ENCODE measurements at regions not wholly inside any gene's neighbourhood (a gene's known extent, or its start where the extent isn't known, plus 50 kb on each side); places are given as distances from the start of the nearest gene placed in this dataset.
"Not testable (repeated sequence)": the region's sequence is repeated elsewhere in the genome, so short reads cannot be mapped to it uniquely, and the experiment has no call there.

DNA sequence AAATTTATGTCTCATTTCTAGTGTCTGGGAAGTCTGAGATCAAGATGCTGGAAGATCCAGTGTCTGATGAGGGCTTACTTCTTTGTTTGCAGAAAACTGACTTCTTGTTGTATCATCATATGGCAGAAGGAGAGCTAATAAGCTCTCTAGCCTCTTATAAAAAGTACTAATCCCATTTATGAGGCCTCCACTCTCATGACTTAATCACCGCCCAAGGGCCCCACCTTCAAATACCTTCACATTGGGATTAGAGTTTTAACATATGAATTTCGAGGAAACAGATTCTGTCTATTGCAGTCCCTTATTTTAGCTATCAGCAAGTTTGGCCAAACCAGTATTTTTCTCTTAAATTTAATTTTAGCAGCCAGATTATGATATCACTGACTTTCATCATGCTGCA lies 150.2 kb upstream of the TMPRSS15 start:
- DNase-seq, result no peak

DNA sequence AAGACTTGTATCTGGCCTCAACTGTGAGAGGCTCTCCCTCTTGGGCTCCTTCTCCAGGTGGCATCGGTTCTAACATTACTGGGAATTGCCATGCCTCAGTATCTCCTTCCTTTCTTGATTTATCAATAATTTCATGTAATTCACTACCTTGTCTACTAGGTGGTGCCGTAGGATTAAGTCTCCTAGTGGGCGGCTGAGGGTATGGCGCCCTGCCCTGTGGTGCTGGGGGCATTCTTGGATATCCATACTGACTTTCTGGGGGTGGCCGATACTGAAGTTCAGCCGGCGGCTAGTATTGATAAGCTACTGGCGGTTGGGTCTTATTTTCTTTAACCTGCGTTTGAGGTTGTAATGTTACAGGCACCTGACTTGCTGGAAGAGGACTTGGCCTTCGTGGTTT lies 164.2 kb upstream of the TMPRSS15 start:
- not testable (repeated sequence) for DNase-seq

DNA sequence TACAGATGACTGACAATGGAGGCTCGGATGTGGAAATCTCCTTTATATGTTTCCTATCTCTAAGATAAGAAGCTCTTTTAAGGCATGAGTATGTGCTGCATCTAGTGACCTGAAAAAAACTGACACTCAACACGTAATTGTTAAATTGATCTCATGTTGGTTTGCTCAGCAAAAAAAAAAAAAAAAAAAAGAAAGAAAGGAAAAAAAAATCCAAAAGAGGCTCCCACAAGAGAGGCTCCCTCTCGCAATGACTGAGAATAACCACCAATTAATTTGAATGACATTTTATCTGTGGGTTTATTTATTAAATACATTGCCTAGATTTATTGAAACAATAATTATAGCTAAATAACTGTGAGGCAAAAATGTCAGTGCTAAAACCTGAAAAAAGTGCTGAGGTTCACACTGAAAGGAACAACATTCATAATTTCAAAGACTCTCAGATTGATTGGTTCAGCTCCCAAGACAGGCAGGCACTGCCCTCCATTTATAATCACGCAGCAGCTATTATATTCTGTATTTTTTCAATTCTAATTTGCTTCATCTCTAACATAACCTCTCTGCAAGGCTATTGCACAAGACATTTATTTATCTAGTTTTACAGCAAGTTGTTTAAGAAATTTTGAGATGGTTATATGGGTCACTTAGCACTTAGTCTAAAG lies 184.5 kb upstream of the TMPRSS15 start:
- DNase-seq, result no peak

DNA sequence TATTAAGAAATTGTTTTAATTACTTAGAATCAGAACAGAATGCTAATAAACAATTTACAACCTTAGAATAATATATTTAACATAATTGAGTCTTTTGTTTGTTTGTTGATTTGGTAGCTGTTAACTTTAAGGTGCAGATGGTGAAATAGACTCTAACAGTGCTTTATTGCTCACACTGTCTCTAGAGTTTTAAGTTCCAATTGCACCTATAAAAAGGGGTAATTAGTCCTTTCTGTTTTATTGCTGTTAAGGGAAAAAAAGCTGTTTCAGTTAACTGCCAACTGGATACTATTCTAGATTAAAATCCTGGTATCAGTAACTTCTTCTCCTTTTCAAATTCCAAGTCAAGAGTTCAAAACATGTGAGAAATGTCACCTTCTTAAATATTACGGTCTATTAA lies 197.6 kb upstream of the TMPRSS15 start:
- no peak for DNase-seq

DNA sequence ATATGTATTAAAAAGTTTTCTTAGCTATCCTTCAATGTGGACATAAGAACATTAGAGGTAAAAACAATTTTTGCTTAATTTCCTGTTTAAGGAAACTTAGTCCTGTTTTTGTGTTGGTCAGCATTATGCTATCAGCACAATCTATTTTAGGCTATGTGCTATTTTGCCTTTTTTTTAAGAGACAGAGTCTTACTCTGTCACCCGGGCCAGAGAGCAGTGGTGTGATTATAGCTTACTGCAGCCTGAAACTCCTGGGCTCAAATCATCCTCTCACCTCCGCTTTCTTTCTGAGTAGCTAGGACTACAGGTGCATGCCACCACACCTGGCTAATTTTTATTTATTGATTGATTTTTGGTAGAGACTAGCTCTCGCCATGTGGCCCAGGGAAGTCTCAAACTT lies 199.1 kb upstream of the TMPRSS15 start:
- DNase-seq, result no peak

DNA sequence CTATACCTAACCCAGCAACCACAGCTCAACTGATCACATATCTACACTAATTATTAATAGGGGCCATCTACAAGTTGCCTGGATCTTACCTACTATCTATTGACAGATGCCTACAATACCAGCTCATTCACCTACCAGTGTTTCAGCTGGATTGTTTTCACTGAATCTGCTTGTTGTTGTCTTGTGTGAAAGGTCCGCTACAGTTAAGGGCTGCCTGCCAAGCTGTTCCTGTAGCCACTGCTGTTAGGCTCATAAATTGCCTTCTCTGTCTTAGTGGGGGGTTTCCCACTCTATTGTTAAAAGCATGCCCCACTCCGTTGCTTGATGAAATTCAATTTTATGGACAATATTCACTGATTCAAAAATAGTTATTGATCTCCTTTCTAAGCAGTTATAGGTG lies 199.7 kb upstream of the TMPRSS15 start:
- DNase-seq, result no peak

DNA sequence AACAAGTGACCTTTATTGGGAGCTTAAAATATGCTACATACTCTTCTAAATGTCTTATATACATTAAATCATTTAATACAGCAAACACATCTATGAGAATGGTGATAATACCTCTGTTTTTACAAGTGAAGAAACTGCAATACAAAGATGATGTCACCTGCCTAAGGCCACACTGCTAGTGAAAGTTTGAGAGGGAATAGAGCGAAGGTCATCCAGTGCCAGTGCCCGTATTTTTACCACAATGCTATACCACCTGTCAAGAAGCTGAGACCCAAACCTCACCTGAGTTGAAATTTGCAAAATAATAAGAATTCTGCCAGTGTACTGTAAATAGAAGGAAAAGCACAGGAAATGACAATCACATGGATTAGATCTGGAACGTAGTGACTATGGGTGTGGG lies 200.4 kb upstream of the TMPRSS15 start:
- no peak for DNase-seq

DNA sequence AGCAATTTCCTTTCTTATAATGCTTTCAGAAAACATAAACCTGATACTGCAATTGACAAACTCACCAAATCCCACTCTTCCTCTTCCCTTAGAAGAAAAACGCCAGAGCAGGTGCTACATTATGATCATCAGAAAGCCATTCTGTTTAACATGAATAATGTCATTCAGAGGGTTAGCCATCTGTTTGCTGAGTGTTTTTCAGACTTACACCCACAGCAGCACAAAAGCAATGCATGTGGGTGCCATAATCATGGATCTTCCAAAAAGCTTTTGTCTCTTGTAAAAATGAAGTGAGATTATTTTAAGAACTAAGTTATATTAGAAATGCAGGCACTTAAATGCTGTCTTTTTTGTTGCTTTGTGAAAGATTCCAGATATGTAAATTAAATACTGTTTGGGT lies 204.6 kb upstream of the TMPRSS15 start:
- DNase-seq, result no peak

DNA sequence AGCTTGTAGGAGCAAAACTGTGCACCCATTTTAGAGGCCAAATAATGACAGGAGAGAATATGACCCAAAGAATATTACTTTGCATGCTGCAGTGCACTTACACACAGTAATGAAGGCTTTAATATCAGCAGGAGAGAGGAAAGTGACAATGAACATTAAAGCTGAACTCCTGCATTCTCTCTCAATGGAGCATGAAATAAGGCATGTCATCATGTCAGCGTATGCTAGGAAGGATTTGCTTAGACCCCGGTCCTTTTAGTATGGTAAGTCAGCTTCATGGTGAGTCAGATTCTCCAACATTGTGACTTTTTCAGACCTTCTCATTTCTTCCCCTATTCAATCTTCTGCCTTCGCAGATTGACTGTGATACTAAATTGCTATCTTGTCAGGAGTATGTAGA lies 210.7 kb upstream of the TMPRSS15 start:
- DNase-seq, result no peak

DNA sequence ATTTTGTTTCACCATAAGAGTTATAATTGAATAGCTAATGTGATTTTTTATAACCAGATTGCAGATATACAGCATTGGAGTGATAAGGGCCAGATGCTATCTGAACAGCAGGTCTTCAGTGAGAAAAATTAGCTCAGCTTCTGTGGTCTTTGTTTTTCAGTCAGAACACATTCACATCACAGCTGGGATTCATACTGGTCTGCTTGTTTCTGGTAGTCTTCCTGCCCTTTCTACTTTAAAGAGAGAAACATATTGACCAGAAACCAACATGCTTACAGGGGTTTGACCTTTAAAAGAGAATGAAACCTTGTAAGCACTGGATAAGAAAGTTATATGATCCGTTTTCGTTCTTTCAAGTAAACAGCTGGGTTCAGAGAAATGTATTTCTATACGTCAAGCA lies 213.7 kb upstream of the TMPRSS15 start:
- no peak for DNase-seq

DNA sequence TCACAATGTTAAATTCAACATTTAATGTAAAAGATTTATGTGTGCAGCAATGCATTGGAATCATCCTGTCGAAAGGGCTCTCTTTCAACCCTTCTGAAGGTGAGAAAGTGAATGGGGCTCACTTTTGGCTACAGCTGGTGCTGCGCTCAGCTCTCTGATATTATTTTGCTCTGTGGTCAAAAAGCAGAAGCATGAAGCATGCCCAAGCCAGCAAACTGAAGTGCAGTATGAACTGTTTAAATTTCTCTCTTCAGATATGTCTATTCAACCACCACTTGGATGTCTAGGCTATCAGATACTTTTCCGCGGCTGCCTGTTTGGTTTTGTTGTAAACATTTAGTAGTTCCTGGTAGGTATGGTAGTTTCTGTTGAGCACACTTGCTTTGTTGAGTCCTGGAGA lies 216.9 kb upstream of the TMPRSS15 start:
- DNase-seq, result no peak

DNA sequence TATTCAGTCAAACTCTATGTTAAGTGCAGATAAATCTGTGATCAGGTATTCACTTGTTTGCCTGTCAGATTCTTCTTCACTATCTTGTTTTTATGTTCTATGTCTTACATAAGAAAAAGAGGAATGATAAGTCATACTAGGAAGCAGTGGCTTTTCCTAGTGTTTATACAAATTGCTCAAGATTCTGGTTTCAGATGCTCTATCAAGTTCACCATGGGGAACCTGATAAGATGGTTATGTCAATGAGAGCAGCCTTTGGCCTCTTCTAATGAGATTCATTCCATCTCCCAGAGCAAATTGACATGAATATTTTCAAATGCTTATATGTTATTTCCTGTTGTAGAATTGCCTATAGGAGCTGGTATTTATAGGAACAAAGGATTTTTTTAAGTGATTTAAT lies 218.8 kb upstream of the TMPRSS15 start:
- DNase-seq, result no peak

DNA sequence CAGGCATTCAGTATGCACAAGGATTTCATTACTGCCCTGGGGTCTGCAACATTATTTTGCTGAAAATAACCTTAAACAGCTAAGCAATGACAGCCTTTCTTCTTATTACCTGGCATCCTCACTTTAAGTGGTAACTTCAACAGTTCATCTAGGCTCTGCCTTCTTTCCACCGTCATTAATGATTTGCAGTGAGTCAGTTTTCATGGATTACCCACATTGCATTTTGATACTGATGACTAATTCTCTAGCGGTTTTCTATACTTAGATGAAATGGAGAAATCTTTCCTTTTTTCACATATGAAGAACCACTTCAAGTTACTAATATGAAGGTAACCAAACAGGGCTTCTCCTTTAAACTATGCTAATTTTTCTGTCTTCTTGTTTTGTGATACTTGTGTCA lies 226.9 kb upstream of the TMPRSS15 start:
- DNase-seq, result no peak

DNA sequence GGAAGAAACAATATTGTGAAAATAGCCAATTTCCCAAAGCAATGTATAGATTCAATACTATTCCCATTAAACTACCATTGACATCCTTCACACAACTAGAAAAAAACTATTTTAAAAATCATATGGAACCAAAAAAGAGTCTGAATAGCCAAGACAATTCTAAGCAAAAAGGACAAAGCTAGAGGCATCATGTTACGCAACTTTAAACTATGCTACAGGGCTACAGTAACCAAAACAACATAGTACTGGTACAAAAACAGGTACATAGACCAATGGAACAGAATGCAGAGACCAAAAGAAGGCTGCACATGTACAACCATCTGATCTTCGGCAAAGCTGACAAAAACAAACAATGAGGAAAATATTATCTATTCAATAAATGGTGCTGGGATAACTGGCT lies 233.3 kb upstream of the TMPRSS15 start:
- no peak for DNase-seq

DNA sequence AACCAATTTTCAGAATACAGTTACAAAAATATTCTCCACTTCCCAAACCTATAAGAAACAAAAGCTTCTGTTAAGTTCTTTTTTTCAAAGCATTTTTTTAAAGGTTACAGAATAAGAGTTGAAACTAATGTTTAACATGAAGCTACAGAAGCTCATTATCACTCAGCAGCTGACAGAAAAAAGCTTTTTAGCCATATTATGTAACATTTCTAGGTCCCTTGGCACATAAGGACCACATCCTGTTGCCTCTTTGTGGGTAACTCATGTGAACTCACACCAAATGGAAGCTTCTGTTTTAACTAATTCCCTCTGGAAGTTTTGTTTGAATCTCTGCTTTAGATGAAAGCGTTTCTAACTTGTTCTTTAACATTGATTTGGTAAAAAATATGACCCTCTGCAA lies 242.5 kb upstream of the TMPRSS15 start:
- no peak for DNase-seq

DNA sequence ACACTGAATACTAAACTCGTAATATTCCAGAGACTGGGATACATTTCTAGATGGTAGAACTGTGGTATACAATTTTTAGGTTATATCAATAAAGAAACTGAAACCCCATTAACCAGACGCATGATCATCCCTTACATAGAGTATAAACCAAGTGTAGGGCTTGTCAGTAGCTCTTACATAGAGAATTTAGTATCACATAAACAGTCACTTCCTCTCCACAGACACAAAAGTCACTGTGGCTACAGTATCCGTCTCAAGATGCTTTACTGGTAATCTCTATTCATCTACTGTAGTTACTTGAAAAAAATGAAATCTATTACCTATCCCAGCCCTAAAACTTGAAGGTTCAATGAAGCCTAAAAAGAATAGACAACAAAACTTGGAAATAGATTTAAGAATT lies 252.3 kb upstream of the TMPRSS15 start:
- DNase-seq, result no peak

DNA sequence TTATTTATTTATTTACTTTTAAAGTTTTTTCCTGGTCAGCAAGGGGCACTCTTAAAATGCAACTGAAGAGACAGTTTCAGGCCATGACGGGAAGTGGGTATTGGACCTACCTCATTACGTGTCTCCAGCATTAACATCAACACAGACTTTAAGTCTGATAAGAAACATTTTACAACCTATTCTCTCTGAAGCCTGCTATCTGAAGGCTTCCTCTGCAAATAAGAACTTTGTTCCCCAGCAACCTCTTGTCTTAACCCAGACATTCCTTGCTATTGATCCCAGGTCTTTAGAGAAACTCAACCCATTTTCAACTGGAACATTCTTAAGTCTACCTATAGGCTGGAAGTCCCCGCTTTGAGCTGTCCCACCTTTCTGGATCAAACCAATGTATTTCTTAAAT lies 258.3 kb upstream of the TMPRSS15 start:
- DNase-seq, result no peak

DNA sequence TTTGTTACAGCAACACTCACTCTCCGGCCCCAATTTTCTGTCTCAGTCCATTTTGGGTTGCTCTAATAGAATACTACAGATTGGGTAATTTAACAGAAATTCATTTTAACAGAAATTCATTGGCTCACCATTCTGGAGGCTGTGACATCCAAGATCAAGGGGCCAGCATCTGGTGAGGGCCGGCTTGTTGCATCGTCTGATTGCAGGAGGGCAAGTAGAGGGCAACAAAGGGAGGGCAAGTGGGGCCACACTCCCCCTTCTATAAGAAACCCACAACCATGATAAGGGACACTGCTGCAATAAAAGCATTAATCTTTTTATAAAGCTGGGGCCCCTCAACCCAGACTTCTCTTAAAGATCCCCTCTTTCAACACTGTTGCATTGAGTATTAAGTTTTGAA lies 260.1 kb upstream of the TMPRSS15 start:
- no peak for DNase-seq

DNA sequence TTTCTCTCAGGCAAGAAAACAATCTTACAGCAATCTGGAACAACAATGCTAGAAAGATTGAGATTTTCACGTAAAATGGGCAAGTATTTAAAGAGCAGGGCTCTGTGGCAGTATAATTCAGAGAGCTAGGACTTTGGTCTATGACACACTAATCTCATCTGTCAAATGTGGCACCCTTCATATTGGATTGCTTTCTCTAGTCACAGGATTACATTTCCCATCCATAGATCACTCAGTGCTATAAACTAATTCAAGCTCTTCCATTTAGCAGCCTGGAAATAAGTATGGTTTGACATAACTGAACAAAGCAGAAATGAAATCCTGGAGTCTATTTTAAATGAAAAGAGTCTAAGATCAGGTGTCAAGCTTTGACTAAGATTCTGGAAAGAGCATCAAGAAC lies 263.1 kb upstream of the TMPRSS15 start:
- no peak for DNase-seq

DNA sequence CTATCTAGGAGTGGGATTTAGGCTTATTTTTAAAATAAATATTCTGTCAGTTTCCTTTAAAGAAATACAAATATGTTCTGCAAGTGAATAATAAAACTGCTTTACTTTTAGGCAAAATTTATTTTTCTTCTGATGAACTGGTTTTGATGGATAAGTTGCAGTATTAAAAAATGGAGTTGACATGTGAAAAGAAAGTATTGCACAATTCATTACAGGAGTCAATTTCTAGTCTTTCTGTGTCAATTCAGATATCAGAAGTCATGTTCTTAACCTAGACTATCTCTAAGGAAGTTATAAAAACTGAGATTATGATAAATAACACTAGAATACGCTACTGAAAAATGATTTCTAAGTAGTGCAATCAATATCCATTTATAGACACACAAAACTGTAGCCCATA lies 270.2 kb upstream of the TMPRSS15 start:
- no peak for DNase-seq

DNA sequence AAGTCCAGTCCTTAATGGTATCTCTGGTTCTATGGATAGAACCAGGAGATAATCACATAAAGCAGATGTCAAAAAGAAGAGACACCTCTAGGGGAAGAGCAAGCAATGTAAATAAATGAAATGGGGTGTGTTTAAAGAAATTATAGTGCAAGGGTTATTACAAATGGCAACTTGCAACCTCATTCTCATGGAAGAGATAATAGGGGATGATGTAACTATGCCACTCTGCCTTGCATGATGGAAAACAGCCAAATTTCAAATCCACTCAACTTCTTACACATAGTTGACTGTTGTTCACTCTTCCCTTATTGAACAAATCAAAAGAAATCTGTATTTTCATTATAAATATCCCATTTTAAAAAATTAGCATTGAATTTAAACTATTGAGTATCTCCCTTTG lies 274.0 kb upstream of the TMPRSS15 start:
- no peak for DNase-seq

DNA sequence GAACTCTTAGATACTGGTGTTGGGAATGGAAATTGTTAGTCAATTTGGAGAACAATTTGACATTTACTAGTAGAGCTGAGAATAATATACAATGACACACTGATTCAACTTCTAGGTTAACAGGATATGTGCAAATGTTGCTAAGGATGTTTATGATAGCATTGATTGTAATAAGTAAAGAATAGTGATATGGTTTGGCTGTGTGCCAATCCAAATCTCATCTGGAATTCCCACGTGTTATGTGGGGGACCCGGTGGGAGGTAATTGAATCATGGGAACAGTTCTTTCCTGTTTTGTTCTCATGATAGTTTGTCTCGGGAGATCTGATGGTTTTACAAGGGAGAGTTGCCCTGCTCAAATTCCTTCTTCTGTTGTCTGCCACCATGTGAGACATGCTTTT lies 302.4 kb upstream of the TMPRSS15 start:
- DNase-seq, result no peak

DNA sequence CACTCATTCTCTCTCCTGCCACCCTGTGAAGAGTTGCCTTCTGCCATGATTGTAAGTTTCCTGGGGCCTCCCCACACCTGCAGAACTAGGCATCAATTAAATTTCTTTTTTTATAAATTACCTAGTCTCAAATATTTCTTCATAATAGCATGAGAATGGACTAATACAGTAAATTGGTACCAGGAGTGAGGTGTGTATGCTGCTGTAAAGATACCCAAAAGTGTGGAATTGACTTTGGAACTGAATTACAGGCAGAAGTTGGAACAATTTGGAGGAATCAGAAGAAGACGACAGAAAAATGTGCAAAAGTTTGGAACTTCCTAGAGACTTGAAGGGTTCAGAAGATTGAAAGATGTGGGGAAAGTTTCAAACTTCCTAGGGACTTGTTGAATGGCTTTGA lies 308.1 kb upstream of the TMPRSS15 start:
- DNase-seq, result no peak

DNA sequence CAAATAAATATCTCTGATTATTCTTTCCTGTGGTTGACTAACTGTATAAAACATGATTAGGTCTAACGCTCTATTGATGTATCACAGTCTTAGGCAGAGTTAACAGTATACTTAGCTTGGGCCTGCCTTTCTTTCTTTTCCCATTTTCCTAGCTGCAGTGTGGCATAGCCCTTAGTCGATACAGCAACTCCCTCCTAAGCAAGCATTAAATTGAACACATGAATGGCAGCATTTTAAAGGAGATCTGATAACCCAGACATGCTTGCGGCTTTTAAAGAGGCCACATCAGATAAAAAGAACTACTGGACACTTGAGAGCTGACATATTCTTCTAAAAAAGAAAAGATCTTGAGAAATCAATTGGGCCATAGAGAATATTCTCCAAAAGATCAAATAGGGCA lies 312.0 kb upstream of the TMPRSS15 start:
- DNase-seq, result no peak

DNA sequence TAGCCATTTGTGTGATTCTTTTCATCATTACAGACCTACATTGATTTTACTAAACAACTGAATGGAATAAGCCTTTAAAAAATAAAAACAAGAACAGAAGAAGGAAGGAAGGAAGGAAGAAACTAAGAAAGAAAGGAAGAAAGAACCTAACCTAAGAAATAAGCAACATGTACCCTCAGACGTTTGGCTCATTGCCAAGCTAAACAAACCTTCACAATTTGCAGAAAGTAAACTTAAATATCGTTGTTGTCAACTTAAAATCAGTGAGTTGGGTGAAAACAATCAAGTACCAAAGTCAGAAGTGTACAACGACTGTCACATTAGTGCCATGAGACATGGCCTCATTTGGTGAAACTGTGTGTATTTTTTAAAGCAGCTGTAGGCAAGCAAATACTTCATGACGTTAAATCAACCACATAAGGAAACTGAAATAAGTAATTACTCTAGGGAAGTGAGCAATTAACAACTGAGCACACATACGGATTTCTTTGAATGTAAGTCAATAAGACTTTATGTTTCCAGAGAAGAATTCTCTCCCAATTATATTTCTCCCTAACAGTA lies 313.1 kb upstream of the TMPRSS15 start:
- DNase-seq, result no peak

DNA sequence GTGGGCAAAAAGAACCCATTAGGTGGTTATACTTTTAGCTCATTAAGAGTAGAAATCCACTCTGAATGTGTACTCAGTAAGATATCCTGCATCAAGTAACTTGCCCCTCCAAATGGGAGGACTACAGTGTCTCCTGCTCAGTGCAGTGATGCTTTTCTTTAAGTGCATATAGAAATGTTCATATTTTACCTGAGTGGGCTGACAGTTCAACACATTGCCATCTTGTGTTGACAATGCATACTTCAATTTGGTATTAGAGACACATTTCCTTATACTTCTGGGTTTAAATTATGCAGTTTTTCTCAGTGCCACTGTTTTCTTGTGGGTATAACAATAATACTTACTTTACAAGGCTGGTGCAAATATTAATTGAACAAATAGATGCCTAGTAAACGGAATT lies 318.6 kb upstream of the TMPRSS15 start:
- DNase-seq, result no peak

Measured in activated T-cell treated with anti-CD3 and anti-CD28 coated beads, Interleukin-2, amount 50 U/mL, for 48 hours (primary cell).